Inflammatory macrophage treated with lipopolysaccharide for 4 hours (primary cell): ENCODE measurements at regions not wholly inside any gene's neighbourhood (a gene's known extent, or its start where the extent isn't known, plus 50 kb on each side); places are given as distances from the start of the nearest gene placed in this dataset.
"Not testable (repeated sequence)": the region's sequence is repeated elsewhere in the genome, so short reads cannot be mapped to it uniquely, and the experiment has no call there.

Source experiments
- DNase-seq: peaks from one replicate; pipeline ENCODE4 v3.0.0-alpha.2; 2020

DNA sequence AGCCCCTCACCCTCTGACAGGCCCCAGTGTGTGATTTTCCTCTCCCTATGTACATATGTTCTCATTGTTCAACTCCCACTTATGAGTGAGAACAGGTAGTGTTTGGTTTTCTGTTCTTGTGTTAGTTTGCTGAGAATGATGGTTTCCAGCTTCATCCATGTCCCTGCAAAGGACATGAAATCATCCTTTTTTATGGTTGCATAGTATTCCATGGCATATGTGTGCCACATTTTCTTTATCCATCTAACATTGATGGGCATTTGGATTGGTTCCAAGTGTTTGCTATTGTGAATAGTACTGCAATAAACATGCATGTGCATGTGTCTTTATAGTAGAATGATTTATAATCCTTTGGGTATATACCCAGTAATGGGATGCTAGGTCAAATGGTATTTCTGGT is 223.7 kb upstream of the VLDLR start:
- DNase-seq: not testable (repeated sequence)

- not testable (repeated sequence) for DNase-seq
These were observed 219.8 kb upstream of the VLDLR start for GRCh38 chr9:2401746-2402145.

DNA sequence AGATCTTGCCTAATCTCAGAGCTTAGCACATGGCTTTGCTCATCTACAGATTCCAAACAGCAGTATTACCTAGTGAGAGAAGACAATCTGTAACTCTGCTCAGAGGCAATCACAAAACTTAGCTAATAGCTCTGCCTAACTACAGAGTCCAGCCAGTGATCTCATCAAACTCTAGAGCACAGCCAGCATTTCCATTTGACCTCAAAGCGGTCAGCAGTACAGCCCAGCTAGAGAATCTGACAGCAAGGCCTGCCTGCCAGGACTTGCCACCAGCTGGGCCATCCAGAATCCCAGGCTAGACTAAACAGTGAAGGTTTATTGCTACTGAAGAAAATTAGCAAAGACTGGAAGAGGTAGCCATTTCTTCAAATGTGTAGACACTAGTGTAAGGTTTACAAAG is 217.9 kb upstream of the VLDLR start:
- no peak for DNase-seq

DNA sequence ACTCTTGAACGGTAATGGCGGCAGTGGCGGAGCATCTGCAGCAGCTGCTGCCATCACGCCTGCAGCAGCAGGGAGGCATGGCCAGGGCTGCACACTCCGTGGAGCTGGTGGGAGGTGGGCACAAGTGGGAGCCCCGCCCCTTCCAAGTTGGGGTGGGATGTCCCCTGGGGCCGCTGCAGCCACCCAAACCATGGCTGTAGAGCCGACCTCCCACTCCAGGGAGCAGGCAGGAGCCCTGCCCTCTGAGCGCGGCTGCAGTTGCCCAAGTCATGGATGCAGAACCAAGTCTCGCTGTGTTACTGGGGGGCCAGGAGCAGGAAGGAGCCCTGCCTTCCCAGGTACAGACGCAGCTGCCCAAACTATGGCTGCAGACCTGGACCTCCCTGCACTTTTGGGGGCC is 215.3 kb upstream of the VLDLR start:
- no peak for DNase-seq

GRCh38 chr9:2407450-2407849 is 214.1 kb upstream of the VLDLR start:
- DNase-seq: no peak

- DNase-seq: no peak
These were observed 209.9 kb upstream of the VLDLR start for GRCh38 chr9:2411459-2412215.

GRCh38 chr9:2413160-2413805 is 208.3 kb upstream of the VLDLR start:
- DNase-seq: no peak

DNA sequence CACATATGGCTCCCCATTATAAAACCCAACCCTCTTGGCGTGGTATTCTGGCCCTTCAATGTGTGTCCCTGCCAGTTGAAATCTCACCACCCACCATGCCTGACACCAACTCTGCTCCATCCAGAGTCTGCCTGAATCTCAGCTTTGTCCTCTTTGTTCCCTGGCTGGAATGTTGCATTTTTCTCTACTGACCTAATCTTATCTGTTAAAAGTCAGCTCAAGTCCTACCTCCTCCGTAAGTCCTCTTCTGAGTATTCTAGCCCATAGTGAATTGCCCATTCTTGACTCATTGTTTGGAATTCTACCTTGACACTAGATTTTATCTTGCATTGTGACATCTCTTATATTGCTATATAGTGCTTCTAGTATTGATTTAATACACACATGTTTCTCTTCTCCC is 207.1 kb upstream of the VLDLR start:
- DNase-seq: no peak

DNA sequence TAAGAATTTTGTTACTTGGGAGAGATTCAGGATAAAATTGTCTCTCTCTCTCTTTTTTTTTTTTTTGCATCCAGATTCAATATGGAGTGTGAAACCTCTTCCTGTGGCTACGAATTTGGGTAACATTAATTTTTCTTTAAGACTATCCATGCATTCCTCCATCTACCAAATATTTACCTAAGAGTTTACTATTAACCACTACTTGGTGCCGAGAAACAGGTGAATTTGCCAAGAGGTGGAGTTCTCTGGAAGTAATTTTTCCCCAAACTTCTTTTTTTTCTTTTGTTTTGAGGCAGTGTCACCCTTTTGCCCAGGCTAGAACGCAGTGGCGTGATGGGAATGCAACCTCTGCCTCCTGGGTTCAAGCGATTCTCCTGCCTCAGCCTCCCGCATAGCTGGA is 206.3 kb upstream of the VLDLR start:
- DNase-seq: no peak

DNA sequence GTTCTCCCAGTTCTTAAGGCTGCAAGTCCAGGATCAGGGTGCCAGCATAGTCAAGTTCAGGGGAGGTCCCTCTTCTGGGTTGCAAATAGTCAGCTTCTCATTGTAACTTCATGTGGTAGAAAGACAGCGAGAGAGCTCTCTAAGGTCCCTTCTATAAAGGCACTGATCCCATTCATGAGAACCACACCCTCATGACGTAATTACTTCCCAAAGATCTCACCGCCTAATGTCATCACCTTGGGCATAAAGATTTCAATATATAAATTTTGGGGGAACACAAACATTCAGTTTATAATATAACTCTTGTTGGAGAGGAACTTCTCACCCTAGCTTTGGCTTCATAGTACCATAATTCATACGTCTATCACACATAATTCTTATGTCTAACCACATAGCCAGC is 203.9 kb upstream of the VLDLR start:
- no peak for DNase-seq

DNA sequence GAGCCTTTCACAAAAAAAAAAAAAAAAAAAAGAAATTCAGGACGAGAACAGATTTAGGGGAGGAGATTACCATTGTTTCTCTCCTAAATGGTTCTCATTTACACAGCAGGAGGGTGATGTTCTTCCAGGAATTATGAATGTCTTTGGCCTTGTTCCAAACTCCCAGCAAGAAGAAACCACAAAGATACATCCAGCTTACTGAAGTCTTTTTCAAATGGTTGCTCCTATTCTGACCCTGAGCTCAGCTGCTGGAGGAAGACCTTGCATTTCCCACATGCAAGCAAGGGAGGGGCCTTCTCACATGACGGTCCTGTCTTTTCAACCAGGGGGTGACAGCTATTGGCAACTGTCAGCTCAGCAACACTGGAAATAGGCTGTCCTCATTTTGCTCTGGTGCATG is 203.0 kb upstream of the VLDLR start:
- DNase-seq: no peak

- DNase-seq: no peak
These were observed 202.2 kb upstream of the VLDLR start for GRCh38 chr9:2419347-2419746.

DNA sequence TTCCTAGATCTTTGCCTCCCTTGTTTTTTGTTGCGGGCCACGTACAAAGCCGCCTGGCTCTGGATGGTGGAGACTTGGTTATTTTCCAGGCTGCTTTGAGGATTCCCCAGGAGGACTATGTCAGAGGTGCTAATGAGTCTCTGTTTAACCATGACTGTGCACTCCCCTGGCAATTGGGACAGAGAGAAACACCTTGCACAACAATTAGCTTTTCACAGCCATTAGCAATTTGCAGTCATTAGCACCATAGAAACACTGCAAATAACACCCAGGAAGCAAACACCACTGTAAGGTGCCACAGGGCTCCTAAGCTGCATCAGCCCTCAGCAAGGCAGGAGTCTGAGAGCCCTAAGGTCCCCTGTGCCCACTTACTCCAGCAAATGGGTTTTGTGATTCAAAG is 201.0 kb upstream of the VLDLR start:
- no peak for DNase-seq

GRCh38 chr9:2424619-2425033 is 197.0 kb upstream of the VLDLR start:
- no peak for DNase-seq

DNA sequence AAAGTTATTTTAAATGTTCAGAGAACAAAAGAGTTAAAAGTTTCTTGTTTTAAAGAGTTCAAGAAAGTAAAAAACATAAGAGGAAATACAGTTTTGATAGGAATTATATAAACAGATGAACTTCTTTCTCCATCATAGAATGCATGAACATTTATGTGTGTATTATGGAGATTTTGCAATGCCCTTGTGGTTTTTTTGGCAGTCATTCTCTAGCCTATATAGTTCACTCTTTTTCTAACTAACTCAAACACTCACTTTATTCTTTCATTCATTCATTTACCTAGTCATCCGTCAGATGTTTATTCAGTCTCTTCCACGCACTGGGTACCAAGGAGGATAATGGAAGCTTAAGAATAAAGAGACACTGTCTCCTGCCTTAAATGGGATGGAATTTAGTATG is 195.9 kb upstream of the VLDLR start:
- no peak for DNase-seq

DNA sequence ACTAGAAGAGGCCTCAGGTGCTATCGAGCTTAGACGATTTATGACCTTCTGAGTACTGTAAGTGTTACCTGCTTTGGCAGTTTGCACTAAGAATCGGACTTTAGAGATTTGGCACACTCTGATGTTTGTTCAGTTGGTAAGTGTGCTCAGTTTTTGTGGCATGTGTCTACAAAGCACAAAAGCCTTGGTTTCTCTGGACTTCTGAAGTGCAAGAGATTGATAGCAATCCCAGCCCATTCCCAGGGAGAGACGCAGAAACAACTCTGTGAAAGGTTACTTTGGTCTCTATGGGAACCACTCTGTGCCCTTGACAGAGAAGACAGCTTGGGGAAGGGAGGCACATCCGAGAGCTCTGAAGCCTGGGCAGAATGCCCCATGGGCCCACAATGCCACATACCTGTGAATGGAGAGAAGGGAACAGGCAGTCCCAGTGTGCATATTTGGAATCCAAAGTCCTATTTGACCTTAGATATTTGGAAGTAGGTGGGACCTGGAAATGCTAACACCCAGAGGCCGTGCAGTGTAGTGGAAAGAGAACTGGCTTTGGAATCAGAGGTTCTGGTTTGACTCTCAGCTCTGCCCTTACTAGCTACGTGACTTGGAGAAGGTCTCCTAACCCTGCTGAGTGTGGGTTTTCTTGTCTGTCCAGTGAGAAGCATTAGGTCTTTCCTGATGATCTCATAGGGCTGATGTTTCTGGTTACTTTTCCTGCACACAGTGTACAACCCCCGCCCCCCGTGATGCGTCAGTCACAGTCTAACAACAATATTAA is 194.3 kb upstream of the VLDLR start:
- no peak for DNase-seq

DNA sequence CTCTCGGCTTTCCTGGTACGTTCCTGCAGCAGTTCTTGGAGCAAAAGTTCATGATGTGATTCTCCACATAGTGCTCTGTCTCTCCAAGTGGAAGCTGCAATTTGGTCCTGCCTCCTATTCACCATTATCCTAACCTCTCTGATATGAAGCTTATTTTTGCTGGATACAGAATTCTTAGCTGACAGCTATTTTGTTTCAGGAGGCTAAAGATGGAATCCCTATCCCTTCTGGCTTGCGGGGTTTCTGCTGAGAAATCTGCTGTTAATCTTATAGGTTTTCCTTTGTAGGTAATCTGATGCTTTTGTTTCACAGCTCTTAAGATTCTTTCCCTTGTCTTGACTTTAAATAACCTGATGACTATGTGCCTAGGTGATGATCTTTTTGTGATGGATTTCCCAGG is 181.6 kb upstream of the VLDLR start:
- no peak for DNase-seq

GRCh38 chr9:2443933-2444332 is 177.7 kb upstream of the VLDLR start:
- not testable (repeated sequence) for DNase-seq

GRCh38 chr9:2448193-2448738 is 173.3 kb upstream of the VLDLR start:
- DNase-seq: no peak

DNA sequence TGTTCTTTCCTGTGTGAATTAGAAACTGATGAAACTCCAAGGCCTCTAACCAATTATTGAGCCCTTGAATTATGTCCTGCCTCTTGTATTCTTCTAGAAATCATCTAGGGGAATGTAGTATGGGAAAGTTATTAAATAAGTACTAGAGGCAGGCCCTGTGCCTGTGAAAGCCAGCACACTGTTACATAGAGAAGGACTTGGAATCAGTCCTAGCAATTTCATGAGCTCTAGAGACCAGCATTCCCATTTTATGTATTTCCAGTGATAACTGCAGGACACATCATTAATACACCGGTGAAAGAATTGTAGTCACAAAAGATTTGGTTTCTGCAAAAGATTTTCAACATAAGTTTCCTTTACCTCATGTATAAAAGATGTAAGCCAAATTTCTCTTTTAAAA is 168.5 kb upstream of the VLDLR start:
- DNase-seq: no peak

- no peak for DNase-seq
These were observed 167.9 kb upstream of the VLDLR start for GRCh38 chr9:2453701-2454100.

- DNase-seq: no peak
These were observed 161.8 kb upstream of the VLDLR start for GRCh38 chr9:2459756-2460155.

- DNase-seq: no peak
These were observed 159.7 kb upstream of the VLDLR start for GRCh38 chr9:2461892-2462291.

DNA sequence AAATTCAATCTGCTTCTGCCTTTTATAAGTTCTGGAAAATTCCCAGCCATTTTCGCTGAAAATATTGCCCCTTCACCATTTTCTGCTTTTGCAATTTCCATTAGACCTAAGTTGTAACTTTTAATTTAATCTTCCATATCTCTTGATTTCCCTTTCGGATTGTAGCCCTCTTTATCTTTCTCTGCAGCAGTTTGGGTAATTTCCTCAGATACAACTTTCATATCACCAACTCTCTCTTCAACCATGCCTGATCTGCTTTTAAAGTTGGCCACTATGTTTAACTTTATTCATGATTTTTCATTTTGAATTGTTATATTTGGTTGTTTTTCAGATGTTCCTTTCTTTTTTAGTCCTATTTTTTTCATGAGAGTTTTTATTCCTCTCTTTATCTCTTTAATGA is 157.0 kb upstream of the VLDLR start:
- no peak for DNase-seq
